ENCODE measurements at regions not wholly inside any gene's neighbourhood (a gene's known extent, or its start where the extent isn't known, plus 50 kb on each side); places are given as distances from the start of the nearest gene placed in this dataset.

DNA sequence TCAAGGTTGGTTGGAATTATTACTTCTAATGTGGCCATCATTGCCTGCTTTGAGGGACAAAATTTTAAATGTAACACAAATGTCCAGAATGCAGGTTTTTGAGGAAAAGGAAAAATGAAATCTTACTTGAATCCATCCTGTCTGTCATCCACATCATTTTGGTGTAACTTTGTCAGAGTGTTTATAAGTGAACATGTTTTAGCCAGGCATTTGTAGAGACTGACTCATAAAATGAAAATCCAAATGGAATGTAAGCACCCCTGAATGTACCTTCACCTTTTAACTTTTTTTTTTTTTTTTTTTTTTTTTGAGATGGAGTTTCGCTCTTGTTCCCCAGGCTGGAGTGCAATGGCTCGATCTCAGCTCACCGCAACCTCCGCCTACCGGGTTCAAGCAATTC, 141.8 kb upstream of the BNIP2 start:
- TF ChIP-seq, protein P1, sequence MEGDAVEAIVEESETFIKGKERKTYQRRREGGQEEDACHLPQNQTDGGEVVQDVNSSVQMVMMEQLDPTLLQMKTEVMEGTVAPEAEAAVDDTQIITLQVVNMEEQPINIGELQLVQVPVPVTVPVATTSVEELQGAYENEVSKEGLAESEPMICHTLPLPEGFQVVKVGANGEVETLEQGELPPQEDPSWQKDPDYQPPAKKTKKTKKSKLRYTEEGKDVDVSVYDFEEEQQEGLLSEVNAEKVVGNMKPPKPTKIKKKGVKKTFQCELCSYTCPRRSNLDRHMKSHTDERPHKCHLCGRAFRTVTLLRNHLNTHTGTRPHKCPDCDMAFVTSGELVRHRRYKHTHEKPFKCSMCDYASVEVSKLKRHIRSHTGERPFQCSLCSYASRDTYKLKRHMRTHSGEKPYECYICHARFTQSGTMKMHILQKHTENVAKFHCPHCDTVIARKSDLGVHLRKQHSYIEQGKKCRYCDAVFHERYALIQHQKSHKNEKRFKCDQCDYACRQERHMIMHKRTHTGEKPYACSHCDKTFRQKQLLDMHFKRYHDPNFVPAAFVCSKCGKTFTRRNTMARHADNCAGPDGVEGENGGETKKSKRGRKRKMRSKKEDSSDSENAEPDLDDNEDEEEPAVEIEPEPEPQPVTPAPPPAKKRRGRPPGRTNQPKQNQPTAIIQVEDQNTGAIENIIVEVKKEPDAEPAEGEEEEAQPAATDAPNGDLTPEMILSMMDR (IDR thresholded peaks at IDR 0.05), result no peak
- no peak for TF ChIP-seq EZH2 (IDR thresholded peaks at IDR 0.05; ENCODE audit: borderline replicate concordance, insufficient read depth, low read depth, low read length, poor library complexity, severe bottlenecking)
